ENCODE measurements at regions not wholly inside any gene's neighbourhood (a gene's known extent, or its start where the extent isn't known, plus 50 kb on each side); places are given as distances from the start of the nearest gene placed in this dataset.

GRCh38 chr22:42180349-42180842, 49.8 kb upstream of the CYP2D6 start:
- DNase-seq (ENCODE audit: low spot score) = peak; percentile 7
